Heart right ventricle (tissue), 16 donors: ENCODE measurements at regions not wholly inside any gene's neighbourhood (a gene's known extent, or its start where the extent isn't known, plus 50 kb on each side); places are given as distances from the start of the nearest gene placed in this dataset.
A peak's percentile ranks its signal among the peaks of the same experiment; 100 is the strongest.

ENCODE experiments used
- ATAC-seq, 8 donors: fragments of 200-7000 bp; cut with Tn5 transposase; one replicate each; pipeline ENCODE4 v1.9.1; 2020; ENCODE audit warnings: mild to moderate bottlenecking in 8 of 8, moderate library complexity in 8 of 8, moderate number of reproducible peaks in 1 of 8
- DNase-seq, 2 donors: peaks; one replicate each; pipeline ENCODE4 v3.0.0-alpha.2; 2020
- H3K27ac ChIP-seq, 10 donors: fragments of 200-600 bp; sonication (generic) in 2 of 10; one replicate each; pipeline versions ENCODE4 v1.5.0 to v1.8.0; 2020 to 2022; ENCODE audit warnings: mild to moderate bottlenecking in 3 of 10
- H3K27me3 ChIP-seq, 7 donors: fragments of 200-600 bp; one replicate each; pipeline ENCODE4 v1.8.0; 2021 to 2022; ENCODE audit warnings: mild to moderate bottlenecking in 2 of 7
- H3K36me3 ChIP-seq, 9 donors: fragments of 200-600 bp; sonication (generic) in 1 of 9; one replicate each; pipeline versions ENCODE4 v1.5.0 to v1.8.0; 2020 to 2022; ENCODE audit warnings: mild to moderate bottlenecking in 2 of 9
- H3K4me1 ChIP-seq, 9 donors: fragments of 200-600 bp; sonication (generic) in 1 of 9; one replicate each; pipeline versions ENCODE4 v1.5.0 to v1.8.0; 2020 to 2022; ENCODE audit warnings: mild to moderate bottlenecking in 4 of 9
- H3K4me3 ChIP-seq, 10 donors: fragments of 200-600 bp; sonication (generic) in 2 of 10; one replicate each; pipeline versions ENCODE4 v1.5.0 to v1.8.0; 2020 to 2022; ENCODE audit warnings: mild to moderate bottlenecking in 7 of 10, moderate library complexity in 2 of 10
- H3K9me3 ChIP-seq, 11 donors: fragments of 200-600 bp in 10 of 11; sonication (generic) in 2 of 11; one replicate each; pipeline versions ENCODE4 v1.5.0 to v1.8.0; 2013 to 2022; ENCODE audit warnings: mild to moderate bottlenecking in 2 of 11, control low read depth in 1 of 11, moderate library complexity in 1 of 11
- WGBS, 2 donors: extraction: QIAGEN DNeasy Blood & Tissue Kit; methylation state at CpG; one replicate each; pipeline ENCODE4 v1.1.7; 2013; ENCODE audit warnings: inconsistent platforms in 1 of 2; 5-methylcytosine and 5-hydroxymethylcytosine counted together
- intact Hi-C, 10 donors: fragments of 100-400 bp; cut with DNase I; formaldehyde crosslinking; loops; one replicate each; pipeline versions ENCODE4 v1.11.1 to v1.14.2; 2022
- TF ChIP-seq, protein P1 (sequence below), 9 donors: fragments of 200-600 bp; sonication (generic) in 2 of 9; IDR thresholded peaks; one replicate each; pipeline versions ENCODE4 v1.5.0 to v1.8.0; 2021 to 2022; ENCODE audit warnings: antibody characterized with exemption in 9 of 9, mild to moderate bottlenecking in 5 of 9, moderate library complexity in 1 of 9
- donor health status: Arrhythmogenic right ventricular cardiomyopathy.
- donor health status: ischemic (EF 13 %, LVEDD 7.1; RV severe dilation, severe dysfunction).
- donor health status: healthy with polysubstance abuse.
- donor health status: DM: no; HTN: yes; CAD: no.
- donor health status: DM: no; HTN: no; CAD: no.
- donor health status: ischemic (EF 25% LVEDD 6.9; RV normal size, moderate dysfunction).
- donor health status: ischemic (EF 25% LVEDD 5.7; RV mildly dilated, moderate dysfunction).
- donor health status: healthy.
- donor health status: DM: yes; HTN: yes; CAD: no.
- donor health status: Ischemic cardiomyopathy.
- donor health status: ischemic (EF 35%, LVEDD 5.7; RV mildly dilated, moderate dysfunction).
- donor health status: nonischemic (EF 11% LVEDD 7.7; RV severe dilation, severe dysfunction).
- donor health status: DM: yes; HTN: yes; CAD: no.
- donor health status: PGD.
- donor health status: ischemic (EF 29% LVEDD 5.4; RV normal size, mild dysfunction).
- donor health status: nonischemic (EF 23%, LVEDD 6.1; RV moderate dilation, normal function).

DNA sequence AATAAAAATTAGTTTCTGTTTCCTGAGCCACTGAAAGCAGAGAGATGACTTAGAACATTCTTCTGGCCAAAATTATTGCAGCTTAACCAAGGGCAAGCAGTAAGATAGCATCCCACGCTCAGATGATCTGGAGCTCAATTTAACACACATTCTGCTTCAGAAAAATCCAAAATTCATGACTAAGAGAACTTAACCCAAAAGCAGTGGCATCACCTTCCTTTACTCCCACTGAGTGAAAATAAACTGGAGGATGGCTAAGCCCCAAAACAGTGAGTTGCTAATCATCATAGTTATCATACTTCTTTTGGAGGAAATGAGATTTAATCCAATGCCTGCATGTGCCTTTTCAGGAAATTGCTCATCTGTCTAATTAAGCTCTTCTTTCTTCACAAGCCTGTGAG is 195.4 kb downstream of the DUSP6 start:
- no peaks in the 10 kb centered on the region for H3K27me3 ChIP-seq
- ATAC-seq: peak in 2 of 8 donors; percentile 20 to 21
- peak overlapping the region in 4 of 10 donors; percentile 33 to 82 (median 46) for H3K27ac ChIP-seq
- TF ChIP-seq, protein P1, sequence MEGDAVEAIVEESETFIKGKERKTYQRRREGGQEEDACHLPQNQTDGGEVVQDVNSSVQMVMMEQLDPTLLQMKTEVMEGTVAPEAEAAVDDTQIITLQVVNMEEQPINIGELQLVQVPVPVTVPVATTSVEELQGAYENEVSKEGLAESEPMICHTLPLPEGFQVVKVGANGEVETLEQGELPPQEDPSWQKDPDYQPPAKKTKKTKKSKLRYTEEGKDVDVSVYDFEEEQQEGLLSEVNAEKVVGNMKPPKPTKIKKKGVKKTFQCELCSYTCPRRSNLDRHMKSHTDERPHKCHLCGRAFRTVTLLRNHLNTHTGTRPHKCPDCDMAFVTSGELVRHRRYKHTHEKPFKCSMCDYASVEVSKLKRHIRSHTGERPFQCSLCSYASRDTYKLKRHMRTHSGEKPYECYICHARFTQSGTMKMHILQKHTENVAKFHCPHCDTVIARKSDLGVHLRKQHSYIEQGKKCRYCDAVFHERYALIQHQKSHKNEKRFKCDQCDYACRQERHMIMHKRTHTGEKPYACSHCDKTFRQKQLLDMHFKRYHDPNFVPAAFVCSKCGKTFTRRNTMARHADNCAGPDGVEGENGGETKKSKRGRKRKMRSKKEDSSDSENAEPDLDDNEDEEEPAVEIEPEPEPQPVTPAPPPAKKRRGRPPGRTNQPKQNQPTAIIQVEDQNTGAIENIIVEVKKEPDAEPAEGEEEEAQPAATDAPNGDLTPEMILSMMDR (IDR thresholded peaks at IDR 0.05): no peak
- H3K36me3 ChIP-seq: no peaks in the 10 kb centered on the region
- intact Hi-C loops: no loop called here
- no peaks in the 10 kb centered on the region for H3K9me3 ChIP-seq
- DNase-seq: no peak
- peaks cover 0 to 64% (median 14%) of the 10 kb centered on the region in 9 donors for H3K4me1 ChIP-seq
- 74 to 75% methylated on average over 1 of the region's 1 CpG for WGBS, 2 donors
- no peak overlapping the region for H3K4me3 ChIP-seq

GRCh38 chr12:89156340-89156739 is 196.0 kb downstream of the DUSP6 start:
- TF ChIP-seq, protein P1 (IDR thresholded peaks at IDR 0.05): no peak
- H3K4me1 ChIP-seq: peaks cover 0 to 59% (median 13%) of the 10 kb centered on the region in 9 donors
- no peaks in the 10 kb centered on the region for H3K9me3 ChIP-seq
- ATAC-seq (no peak), DNase-seq (no peak)
- no peaks in the 10 kb centered on the region for H3K36me3 ChIP-seq
- H3K27me3 ChIP-seq: no peaks in the 10 kb centered on the region
- H3K27ac ChIP-seq: peak overlapping the region in 5 of 10 donors; percentile 33 to 82 (median 43)
- intact Hi-C loops: no loop called here
- 67 to 80% methylated on average over 1 of the region's 1 CpG for WGBS, 2 donors
- H3K4me3 ChIP-seq: no peak overlapping the region

DNA sequence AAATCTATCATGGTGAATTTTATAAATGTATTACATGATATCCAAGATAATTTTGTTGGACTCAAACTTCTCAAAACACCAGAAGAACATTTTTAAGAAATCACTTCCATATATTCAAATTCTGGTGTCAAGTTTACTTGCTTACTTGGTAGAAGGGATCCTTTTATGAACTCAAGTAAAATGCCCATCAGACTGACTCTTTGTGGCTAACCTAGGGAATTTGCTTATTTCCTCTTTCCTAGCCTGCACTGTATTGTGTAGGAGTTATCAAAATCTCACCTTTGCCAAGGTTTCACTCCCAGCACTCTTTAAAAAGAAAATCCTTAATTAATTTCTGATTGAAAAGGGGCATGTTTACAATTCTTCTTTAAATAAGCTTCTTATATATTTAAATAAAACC is 196.5 kb downstream of the DUSP6 start:
- intact Hi-C loops: no loop called here

DNA sequence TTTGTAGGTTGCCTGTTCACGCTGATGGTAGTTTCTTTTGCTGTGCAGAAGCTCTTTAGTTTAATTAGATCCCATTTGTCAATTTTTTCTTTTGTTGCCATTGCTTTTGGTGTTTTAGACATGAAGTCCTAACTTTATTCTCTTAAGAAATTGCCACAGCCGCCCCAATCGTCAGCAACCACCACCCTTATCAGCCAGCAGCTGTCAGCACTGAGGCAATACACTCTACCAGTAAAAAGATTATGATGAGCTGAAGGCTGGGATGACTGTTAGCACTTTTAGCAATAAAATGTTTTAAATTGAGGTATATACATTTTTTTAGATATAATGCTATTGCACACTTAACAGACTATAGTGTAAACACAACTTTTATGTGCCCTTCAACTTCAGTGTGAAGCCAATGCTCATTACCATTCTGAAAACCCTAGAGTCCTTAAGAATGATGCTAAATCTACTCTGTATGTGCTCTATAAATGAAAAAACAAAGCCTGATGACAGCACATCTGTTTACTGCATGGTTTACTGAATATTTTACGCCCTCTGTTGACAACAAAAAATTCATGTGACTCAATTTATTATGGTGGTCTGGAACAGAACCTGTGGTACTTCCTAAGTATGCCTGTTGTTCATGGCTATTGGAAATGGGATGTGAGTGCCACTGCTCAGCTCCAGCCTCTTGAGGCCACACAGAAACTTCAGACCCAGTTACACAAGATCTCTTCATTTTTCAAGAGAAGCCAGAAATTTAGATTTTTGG is 197.4 kb downstream of the DUSP6 start:
- no peaks in the 10 kb centered on the region for H3K36me3 ChIP-seq
- DNase-seq: no peak
- H3K4me1 ChIP-seq: peaks cover 0 to 45% (median 4%) of the 10 kb centered on the region in 9 donors
- peak overlapping the region in 3 of 10 donors; percentile 33 to 82 (median 43) for H3K27ac ChIP-seq
- peak in 1 of 8 donors; percentile 47 for ATAC-seq
- H3K4me3 ChIP-seq: no peak overlapping the region
- no peaks in the 10 kb centered on the region for H3K27me3 ChIP-seq
- WGBS, 2 donors: 66 to 69% methylated on average over 4 of the region's 4 CpGs
- H3K9me3 ChIP-seq: peaks cover 0 to 7% (median 0%) of the 10 kb centered on the region in 11 donors
- intact Hi-C loops: no loop called here
- TF ChIP-seq, protein P1 (IDR thresholded peaks at IDR 0.05): peak in 2 of 9 donors; percentile 12 to 13

More for the DNA sequence above, 196.5 kb downstream of the DUSP6 start:
- Histone ChIP-seq H3K4me1 (peaks cover 0 to 54% (median 8%) of the 10 kb centered on the region in 9 donors), H3K36me3 (no peaks in the 10 kb centered on the region), H3K9me3 (peaks cover 0 to 4% (median 0%) of the 10 kb centered on the region in 11 donors), H3K27me3 (no peaks in the 10 kb centered on the region), H3K27ac (peak overlapping the region in 4 of 10 donors; percentile 33 to 82 (median 40)), H3K4me3 (no peak overlapping the region)
- ATAC-seq: no peak
- TF ChIP-seq, protein P1 (IDR thresholded peaks at IDR 0.05): no peak
- DNase-seq: no peak
